Small intestine (tissue), 7 donors: ENCODE measurements at regions not wholly inside any gene's neighbourhood (a gene's known extent, or its start where the extent isn't known, plus 50 kb on each side); places are given as distances from the start of the nearest gene placed in this dataset.

Experiments used
- DNase-seq, 2 donors: peaks; one replicate each; pipeline versions ENCODE4 v3.0.0 to v3.0.0-alpha.2; 2013
- FAIRE-seq: peaks from 2 replicates; lab custom pipeline; 2012; peaks lifted over from hg19 to GRCh38; lab: Jason Lieb, UNC
- H3K27ac ChIP-seq, 3 donors: one replicate each; pipeline ENCODE4 v1.5.1; 2013; ENCODE audit warnings: low read length in 2 of 3, mild to moderate bottlenecking in 2 of 3, control low read depth in 1 of 3, inconsistent platforms in 1 of 3, low read depth in 1 of 3, moderate library complexity in 1 of 3
- H3K27me3 ChIP-seq, 3 donors: one replicate each; pipeline ENCODE4 v1.6.1; 2013; ENCODE audit warnings: low read length in 3 of 3, inconsistent platforms in 1 of 3; ENCODE audit not compliant: control insufficient read depth in 3 of 3, insufficient read depth in 3 of 3
- H3K36me3 ChIP-seq, 3 donors: one replicate each; pipeline ENCODE4 v1.6.1; 2013; ENCODE audit warnings: low read length in 3 of 3, inconsistent platforms in 1 of 3, low read depth in 1 of 3, mild to moderate bottlenecking in 1 of 3, moderate library complexity in 1 of 3; ENCODE audit not compliant: control insufficient read depth in 3 of 3, insufficient read depth in 2 of 3
- H3K4me1 ChIP-seq, 3 donors: one replicate each; pipeline ENCODE4 v1.6.1; 2013; ENCODE audit warnings: low read length in 2 of 3, inconsistent platforms in 1 of 3, low read depth in 1 of 3, mild to moderate bottlenecking in 1 of 3, moderate library complexity in 1 of 3; ENCODE audit not compliant: control insufficient read depth in 3 of 3, insufficient read depth in 2 of 3
- H3K4me3 ChIP-seq, 3 donors: one replicate each; pipeline ENCODE4 v1.5.1; 2013; ENCODE audit warnings: low read length in 3 of 3, control low read depth in 1 of 3, inconsistent platforms in 1 of 3, low read depth in 1 of 3, mild to moderate bottlenecking in 1 of 3, moderate library complexity in 1 of 3
- H3K9me3 ChIP-seq, 2 donors: one replicate each; pipeline ENCODE4 v1.6.1; 2013; ENCODE audit warnings: low read depth in 1 of 2, low read length in 1 of 2; ENCODE audit not compliant: control insufficient read depth in 2 of 2, insufficient read depth in 1 of 2
- WGBS, 3 donors: extraction: QIAGEN DNeasy Blood & Tissue Kit; methylation state at CpG; one replicate each; pipeline ENCODE4 v1.1.7; 2013; 5-methylcytosine and 5-hydroxymethylcytosine counted together
- donor health status: healthy with polysubstance abuse.
- donor health status: control.
- donor health status: control.
- donor health status: Bipolar disorder and iron deficiency.
- donor health status: healthy.

- 48 to 64% (median 55%) methylated on average over 4 of the region's 4 CpGs for WGBS, 3 donors
- DNase-seq (no peak), FAIRE-seq (no peak)
- Histone ChIP-seq H3K36me3 (no peaks in the 10 kb centered on the region), H3K4me3 (no peak overlapping the region), H3K9me3 (peaks cover 0 to 2% of the 10 kb centered on the region in 2 donors), H3K27ac (no peak overlapping the region), H3K27me3 (peaks cover 0 to 2% (median 0%) of the 10 kb centered on the region in 3 donors), H3K4me1 (no peaks in the 10 kb centered on the region)
Measured at GRCh38 chr18:73741946-73742345, 405.7 kb downstream of the FBXO15 start.

DNA sequence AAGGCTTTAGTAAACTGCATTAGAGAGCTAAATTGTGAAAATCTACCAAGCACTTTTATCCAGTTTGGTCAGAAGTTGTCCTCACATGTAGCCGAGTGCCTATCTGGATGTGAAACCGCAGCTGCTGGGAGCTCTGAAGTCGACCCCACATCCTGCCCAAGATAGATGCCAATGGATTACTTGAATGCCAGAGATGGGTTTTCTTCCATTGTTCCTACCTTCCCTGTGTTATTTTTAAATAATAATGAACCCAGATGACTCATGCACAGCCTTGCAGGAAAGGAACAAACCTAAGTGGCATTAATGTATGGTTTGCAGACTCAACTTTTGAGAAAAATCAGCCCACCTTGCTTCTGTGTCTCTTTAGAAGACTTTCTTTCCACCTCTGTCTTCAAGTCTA lies 408.5 kb downstream of the FBXO15 start:
- Histone ChIP-seq H3K27me3 (peaks cover 0 to 2% (median 0%) of the 10 kb centered on the region in 3 donors), H3K27ac (no peak overlapping the region), H3K4me3 (no peak overlapping the region), H3K36me3 (no peaks in the 10 kb centered on the region), H3K9me3 (peaks cover 0 to 2% of the 10 kb centered on the region in 2 donors), H3K4me1 (no peaks in the 10 kb centered on the region)
- 81 to 85% (median 83%) methylated on average over 3 of the region's 3 CpGs for WGBS, 3 donors
- no peak for DNase-seq
- no peak for FAIRE-seq

DNA sequence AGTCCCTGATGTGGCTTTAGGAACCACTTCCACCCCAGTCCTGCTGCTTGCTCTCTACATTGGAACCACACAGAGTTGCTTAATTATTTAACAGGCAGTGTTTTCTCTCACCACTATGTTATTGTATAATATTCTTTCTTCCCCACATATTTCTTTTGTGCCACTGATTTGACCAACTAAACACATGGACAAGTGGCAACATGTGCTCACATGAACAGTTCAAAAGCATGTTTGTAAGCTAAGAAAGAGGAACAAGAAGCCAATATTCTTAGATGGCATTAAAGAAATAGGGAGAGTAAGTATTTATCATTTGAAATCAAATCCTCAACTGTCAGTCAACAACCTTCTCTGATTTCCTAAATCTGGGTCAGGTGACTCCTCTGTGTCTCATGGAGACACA lies 409.6 kb downstream of the FBXO15 start:
- no peak for DNase-seq
- Histone ChIP-seq H3K4me1 (no peaks in the 10 kb centered on the region), H3K4me3 (no peak overlapping the region), H3K27me3 (peaks cover 0 to 2% (median 0%) of the 10 kb centered on the region in 3 donors), H3K9me3 (no peaks in the 10 kb centered on the region), H3K27ac (no peak overlapping the region), H3K36me3 (no peaks in the 10 kb centered on the region)
- FAIRE-seq: no peak

DNA sequence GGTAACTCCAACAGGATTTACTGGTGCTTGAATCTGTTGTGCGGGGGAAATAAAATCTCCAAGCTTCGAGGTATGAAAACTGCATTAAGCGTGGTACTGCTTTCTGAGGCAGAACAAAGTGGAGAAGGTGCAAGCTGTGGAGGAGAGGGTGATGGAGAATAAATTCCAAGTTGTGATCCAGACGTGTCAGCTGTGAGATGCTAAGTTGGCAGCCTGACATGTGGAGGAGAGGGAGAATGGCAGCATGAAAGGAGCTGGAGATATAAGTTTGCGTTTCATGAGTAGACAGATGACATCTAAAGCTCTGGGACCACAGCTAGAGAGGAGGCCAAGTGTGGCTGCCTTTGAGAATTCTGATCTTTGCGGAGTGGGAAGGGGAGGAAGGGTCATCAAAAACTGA lies 411.8 kb downstream of the FBXO15 start:
- Histone ChIP-seq H3K4me1 (no peaks in the 10 kb centered on the region), H3K9me3 (no peaks in the 10 kb centered on the region), H3K36me3 (no peaks in the 10 kb centered on the region), H3K27ac (no peak overlapping the region), H3K4me3 (no peak overlapping the region), H3K27me3 (peaks cover 0 to under 1% (median 0%) of the 10 kb centered on the region in 3 donors)
- 80 to 87% (median 80%) methylated on average over 6 of the region's 6 CpGs for WGBS, 3 donors
- DNase-seq (no peak), FAIRE-seq (no peak)

DNA sequence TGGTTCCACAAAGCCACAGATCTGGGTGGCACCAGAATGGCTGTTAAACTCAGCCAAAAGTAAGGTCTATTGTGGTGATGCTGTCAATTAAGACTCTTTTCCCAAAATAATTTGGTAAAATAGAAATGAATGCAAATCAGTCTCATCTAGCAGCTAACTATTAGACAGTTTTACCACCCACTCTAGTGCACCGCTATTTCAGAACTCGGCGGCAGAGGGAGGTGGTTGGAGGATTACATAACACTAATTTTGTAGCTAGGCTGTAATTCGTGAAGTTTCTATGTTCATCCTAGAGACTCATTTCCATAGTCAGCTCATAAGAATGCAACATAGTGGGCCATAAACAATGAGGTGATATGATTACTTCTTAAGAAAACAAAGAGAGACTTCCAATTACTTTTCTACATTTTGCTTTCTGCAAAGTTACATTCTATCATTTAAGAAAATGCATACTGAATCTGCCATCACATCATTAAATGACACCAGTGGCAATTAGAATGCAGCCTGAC lies 413.8 kb downstream of the FBXO15 start:
- no peaks in the 10 kb centered on the region for H3K27me3 ChIP-seq
- H3K9me3 ChIP-seq: no peaks in the 10 kb centered on the region
- H3K36me3 ChIP-seq: no peaks in the 10 kb centered on the region
- H3K27ac ChIP-seq: no peak overlapping the region
- DNase-seq: no peak
- 88 to 94% (median 90%) methylated on average over 4 of the region's 4 CpGs for WGBS, 3 donors
- FAIRE-seq: no peak
- no peaks in the 10 kb centered on the region for H3K4me1 ChIP-seq
- no peak overlapping the region for H3K4me3 ChIP-seq

DNA sequence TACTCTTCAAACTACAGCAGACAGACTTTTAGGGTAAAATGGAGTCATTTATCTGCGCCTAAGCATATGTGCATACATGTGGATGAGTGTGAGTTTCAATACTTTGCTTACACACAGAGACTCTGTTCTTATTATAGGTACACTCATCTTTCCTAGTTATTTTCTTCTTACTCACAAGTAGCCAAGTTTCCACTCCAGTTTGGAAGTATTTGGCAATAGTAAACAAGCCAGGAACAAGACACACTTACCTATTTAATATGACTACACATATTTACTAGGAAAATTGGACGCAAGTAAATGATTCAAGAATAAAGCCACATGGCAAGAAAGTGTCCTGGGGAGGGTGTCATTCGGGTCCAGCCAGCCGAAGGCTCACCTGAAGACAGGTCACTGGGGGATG lies 414.3 kb downstream of the FBXO15 start:
- FAIRE-seq: no peak

DNA sequence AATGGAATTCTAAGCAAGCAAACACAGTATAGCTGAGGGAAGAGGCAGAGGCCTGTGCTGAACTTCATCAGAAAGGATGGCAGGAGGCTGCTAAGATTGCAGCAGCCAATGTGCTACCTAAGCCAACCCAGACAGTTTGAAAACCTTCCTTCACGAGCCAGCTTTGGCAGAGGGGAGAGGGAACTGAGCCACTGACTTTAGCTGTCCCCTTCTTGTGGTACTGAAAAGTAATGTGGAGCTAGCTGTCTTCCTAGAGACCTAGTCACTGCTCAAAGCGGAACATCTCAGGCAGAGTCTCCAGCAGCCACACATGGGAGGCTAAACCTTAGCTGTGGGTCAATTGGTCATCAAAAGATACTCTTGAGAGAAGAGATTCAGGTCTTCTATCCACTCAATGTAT lies 419.0 kb downstream of the FBXO15 start:
- DNase-seq (no peak), FAIRE-seq (no peak)
- no peaks in the 10 kb centered on the region for H3K36me3 ChIP-seq
- H3K9me3 ChIP-seq: no peaks in the 10 kb centered on the region
- H3K4me1 ChIP-seq: no peaks in the 10 kb centered on the region
- H3K27me3 ChIP-seq: no peaks in the 10 kb centered on the region
- H3K4me3 ChIP-seq: no peak overlapping the region
- no peak overlapping the region for H3K27ac ChIP-seq
- 34 to 63% (median 55%) methylated on average over 2 of the region's 2 CpGs for WGBS, 3 donors

More for the DNA sequence above, 414.3 kb downstream of the FBXO15 start:
- no peaks in the 10 kb centered on the region for H3K36me3 ChIP-seq
- H3K9me3 ChIP-seq: no peaks in the 10 kb centered on the region
- H3K27ac ChIP-seq: no peak overlapping the region
- H3K27me3 ChIP-seq: no peaks in the 10 kb centered on the region
- no peak for DNase-seq
- WGBS, 3 donors: 86 to 89% (median 88%) methylated on average over 4 of the region's 4 CpGs
- no peak overlapping the region for H3K4me3 ChIP-seq
- H3K4me1 ChIP-seq: no peaks in the 10 kb centered on the region

DNA sequence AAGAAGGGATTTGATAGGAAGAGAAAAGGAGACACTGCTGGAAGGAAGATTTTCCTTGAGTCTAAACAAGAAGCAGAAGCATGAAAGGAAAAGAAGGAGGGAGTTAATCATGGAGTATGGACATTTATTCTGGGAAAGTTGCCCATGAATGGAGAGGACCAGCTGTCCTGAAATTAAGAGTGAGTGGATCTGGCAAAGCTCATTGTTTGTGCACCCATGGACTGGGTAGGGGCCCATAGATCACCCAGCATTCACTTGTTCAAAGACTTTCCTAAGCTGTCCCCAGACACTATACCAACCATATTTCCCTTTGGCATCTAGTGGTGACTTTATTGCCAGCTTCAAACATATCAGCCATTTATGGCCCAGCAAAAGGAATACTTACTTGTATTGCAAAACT lies 422.7 kb downstream of the FBXO15 start:
- Histone ChIP-seq H3K27me3 (no peaks in the 10 kb centered on the region), H3K4me1 (no peaks in the 10 kb centered on the region), H3K27ac (no peak overlapping the region), H3K9me3 (no peaks in the 10 kb centered on the region), H3K36me3 (no peaks in the 10 kb centered on the region), H3K4me3 (no peak overlapping the region)
- DNase-seq (no peak), FAIRE-seq (no peak)

- no peak overlapping the region for H3K27ac ChIP-seq
- no peaks in the 10 kb centered on the region for H3K9me3 ChIP-seq
- H3K4me3 ChIP-seq: no peak overlapping the region
- WGBS, 3 donors: 60 to 81% (median 71%) methylated on average over 2 of the region's 2 CpGs
- DNase-seq (no peak), FAIRE-seq (no peak)
- no peaks in the 10 kb centered on the region for H3K27me3 ChIP-seq
- H3K4me1 ChIP-seq: no peaks in the 10 kb centered on the region
- no peaks in the 10 kb centered on the region for H3K36me3 ChIP-seq
Measured at GRCh38 chr18:73719611-73720010, 428.0 kb downstream of the FBXO15 start.
